ENCODE measurements at regions not wholly inside any gene's neighbourhood (a gene's known extent, or its start where the extent isn't known, plus 50 kb on each side); places are given as distances from the start of the nearest gene placed in this dataset.

GRCh38 chr9:28714188-28714587 lies 1140.9 kb upstream of the C9orf72 start:
- no TSS peak for BruUV-seq (replicated peaks)
- Histone ChIP-seq H3K36me3 (ENCODE audit: control insufficient read depth, insufficient read depth, low read length) (no peaks in the 10 kb centered on the region), H3K9me3 (ENCODE audit: control insufficient read depth, insufficient read depth, low read depth, low read length) (no peaks in the 10 kb centered on the region), H3K27me3 (ENCODE audit: control insufficient read depth, insufficient read depth, low read length) (no peaks in the 10 kb centered on the region), H3K27ac (ENCODE audit: low read length) (no peak overlapping the region), H3K4me1 (ENCODE audit: control insufficient read depth, insufficient read depth, low read length) (no peaks in the 10 kb centered on the region), H3K4me3 (ENCODE audit: low read depth in 2 of 2, low read length in 2 of 2) (no peak overlapping the region)
- in situ Hi-C loops (cut with HindIII; ENCODE audit: low pct_unique_long_range_greater_than_20kb, low sequenced_read_pairs) (no loop called here), intact Hi-C loops (cut with micrococcal nuclease; ENCODE audit: unreplicated experiment) (no loop called here)
- TF ChIP-seq TCF7L2 (IDR thresholded peaks at IDR 0.05; ENCODE audit: low read depth, low read length) = no peak
- TF ChIP-seq REST (IDR thresholded peaks at IDR 0.05; ENCODE audit: insufficient read depth in 1 of 2, low read depth in 2 of 2, low read length in 1 of 2) = no peak
- no peak for TF ChIP-seq CTCF (IDR thresholded peaks at IDR 0.05)
- TF ChIP-seq SIN3A (IDR thresholded peaks at IDR 0.05; ENCODE audit: borderline replicate concordance, insufficient read depth, low read depth, low read length) = no peak
- no peak for TF ChIP-seq POLR2AphosphoS5 (IDR thresholded peaks at IDR 0.05; ENCODE audit: low read depth, low read length)
- ChIA-PET CTCF (no interaction called here), POLR2A (no interaction called here)
- no peak for DNase-seq (ENCODE audit: low read depth, low spot score)
- ATAC-seq = no peak

GRCh38 chr9:28718226-28718625 lies 1144.9 kb upstream of the C9orf72 start:
- in situ Hi-C loops (cut with HindIII; ENCODE audit: low pct_unique_long_range_greater_than_20kb, low sequenced_read_pairs) = no loop called here
- no peaks in the 10 kb centered on the region for H3K27me3 ChIP-seq (ENCODE audit: control insufficient read depth, insufficient read depth, low read length)
- H3K4me1 ChIP-seq (ENCODE audit: control insufficient read depth, insufficient read depth, low read length) = no peaks in the 10 kb centered on the region
- H3K27ac ChIP-seq (ENCODE audit: low read length) = no peak overlapping the region
- H3K9me3 ChIP-seq (ENCODE audit: control insufficient read depth, insufficient read depth, low read depth, low read length) = no peaks in the 10 kb centered on the region
- intact Hi-C loops (cut with micrococcal nuclease; ENCODE audit: unreplicated experiment) = no loop called here
- ChIA-PET POLR2A (no interaction called here), CTCF (no interaction called here)
- ATAC-seq (no peak), DNase-seq (ENCODE audit: low read depth, low spot score) (no peak)
- no peaks in the 10 kb centered on the region for H3K36me3 ChIP-seq (ENCODE audit: control insufficient read depth, insufficient read depth, low read length)
- TF ChIP-seq REST (IDR thresholded peaks at IDR 0.05; ENCODE audit: insufficient read depth in 1 of 2, low read depth in 2 of 2, low read length in 1 of 2) (no peak), SIN3A (IDR thresholded peaks at IDR 0.05; ENCODE audit: borderline replicate concordance, insufficient read depth, low read depth, low read length) (no peak), CTCF (IDR thresholded peaks at IDR 0.05) (no peak), POLR2AphosphoS5 (IDR thresholded peaks at IDR 0.05; ENCODE audit: low read depth, low read length) (no peak), TCF7L2 (IDR thresholded peaks at IDR 0.05; ENCODE audit: low read depth, low read length) (no peak)
- H3K4me3 ChIP-seq (ENCODE audit: low read depth in 2 of 2, low read length in 2 of 2) = no peak overlapping the region
- no TSS peak for BruUV-seq (replicated peaks)
